ENCODE measurements at regions not wholly inside any gene's neighbourhood (a gene's known extent, or its start where the extent isn't known, plus 50 kb on each side); places are given as distances from the start of the nearest gene placed in this dataset.

DNA sequence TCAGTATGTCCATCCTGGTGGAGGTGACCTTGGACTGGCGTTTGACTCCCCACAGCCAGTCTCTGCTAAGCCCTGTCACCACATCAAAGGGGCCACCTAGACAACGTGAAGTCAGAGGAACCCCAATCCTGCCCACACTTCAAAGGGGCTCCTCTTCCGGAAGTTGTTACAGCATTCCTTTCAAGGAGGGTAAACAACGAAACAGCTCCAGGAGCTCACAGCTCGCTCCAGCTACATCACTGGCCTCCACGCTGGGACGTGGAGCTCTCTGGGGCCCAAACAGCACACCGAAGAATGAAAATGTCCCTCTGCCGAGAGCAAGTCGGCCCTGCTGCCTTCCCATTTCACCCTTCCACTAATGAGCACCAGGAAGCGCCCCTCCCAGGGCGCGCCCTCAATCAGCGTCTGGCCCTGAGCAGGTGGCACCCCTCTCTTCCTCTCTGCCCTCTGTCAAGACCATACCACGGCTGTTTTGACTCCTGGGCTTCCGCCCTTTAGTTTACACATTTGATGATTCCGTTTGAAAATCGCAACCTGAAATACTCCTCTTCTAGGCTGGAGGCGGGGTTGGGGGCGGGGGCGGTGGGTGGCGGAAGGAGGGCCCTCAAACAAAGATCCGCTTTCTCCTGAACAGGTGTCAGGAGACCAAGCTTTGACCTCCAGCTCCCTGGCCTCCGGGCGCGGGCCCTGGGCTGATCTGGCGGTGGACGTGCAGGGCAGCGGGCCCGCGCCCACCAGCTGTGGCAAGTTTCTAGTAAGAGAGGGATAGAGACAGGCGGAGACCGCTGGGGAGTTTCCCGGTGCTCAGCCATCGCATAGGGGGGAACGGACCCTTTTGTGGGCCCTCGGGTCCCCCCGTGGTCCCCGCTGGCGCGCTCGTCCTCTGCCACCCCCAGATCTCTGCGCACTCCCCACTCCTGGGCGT lies 53.1 kb upstream of the KDM7A start:
- 25 to 27% methylated on average over 39 to 44 of the region's 44 CpGs for WGBS, 2 donors
- H3K27ac ChIP-seq: peak overlapping the region in 1 of 4 donors; percentile 12
- ATAC-seq (peak in 3 of 4 donors; percentile 5 to 35 (median 21)), DNase-seq (peak in 1 of 6 donors; percentile 65), FAIRE-seq (no peak)
- TF ChIP-seq, protein P1, sequence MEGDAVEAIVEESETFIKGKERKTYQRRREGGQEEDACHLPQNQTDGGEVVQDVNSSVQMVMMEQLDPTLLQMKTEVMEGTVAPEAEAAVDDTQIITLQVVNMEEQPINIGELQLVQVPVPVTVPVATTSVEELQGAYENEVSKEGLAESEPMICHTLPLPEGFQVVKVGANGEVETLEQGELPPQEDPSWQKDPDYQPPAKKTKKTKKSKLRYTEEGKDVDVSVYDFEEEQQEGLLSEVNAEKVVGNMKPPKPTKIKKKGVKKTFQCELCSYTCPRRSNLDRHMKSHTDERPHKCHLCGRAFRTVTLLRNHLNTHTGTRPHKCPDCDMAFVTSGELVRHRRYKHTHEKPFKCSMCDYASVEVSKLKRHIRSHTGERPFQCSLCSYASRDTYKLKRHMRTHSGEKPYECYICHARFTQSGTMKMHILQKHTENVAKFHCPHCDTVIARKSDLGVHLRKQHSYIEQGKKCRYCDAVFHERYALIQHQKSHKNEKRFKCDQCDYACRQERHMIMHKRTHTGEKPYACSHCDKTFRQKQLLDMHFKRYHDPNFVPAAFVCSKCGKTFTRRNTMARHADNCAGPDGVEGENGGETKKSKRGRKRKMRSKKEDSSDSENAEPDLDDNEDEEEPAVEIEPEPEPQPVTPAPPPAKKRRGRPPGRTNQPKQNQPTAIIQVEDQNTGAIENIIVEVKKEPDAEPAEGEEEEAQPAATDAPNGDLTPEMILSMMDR (IDR thresholded peaks at IDR 0.05): no peak
- no peaks in the 10 kb centered on the region for H3K4me1 ChIP-seq
- no peaks in the 10 kb centered on the region for H3K9me3 ChIP-seq
- intact Hi-C loops (cut with DNase I): no loop called here
- peak overlapping the region; percentile 18 to 62 (median 32) for H3K4me3 ChIP-seq
- H3K36me3 ChIP-seq: no peaks in the 10 kb centered on the region
- no peaks in the 10 kb centered on the region for H3K27me3 ChIP-seq

DNA sequence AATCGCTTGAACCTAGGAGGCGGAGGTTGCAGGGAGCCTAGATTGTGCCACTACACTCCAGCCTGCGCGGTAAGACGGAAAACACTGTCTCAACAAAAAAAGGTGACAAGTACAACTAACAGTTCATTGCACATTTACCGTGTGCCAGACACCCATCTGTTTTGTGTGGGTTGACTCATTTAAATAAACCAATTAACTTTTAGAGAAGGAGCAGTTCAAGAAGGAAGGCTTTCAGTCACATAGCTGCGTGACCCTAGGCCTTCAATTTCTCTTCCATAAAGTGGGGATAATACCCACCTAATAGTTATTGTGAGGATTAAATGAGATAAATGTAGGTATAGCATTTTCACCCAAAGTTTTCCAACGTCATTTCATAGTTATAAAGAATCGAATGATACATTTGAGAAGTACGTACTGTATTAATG lies 52.3 kb upstream of the KDM7A start:
- intact Hi-C loops (cut with DNase I): no loop called here
- TF ChIP-seq, protein P1 (IDR thresholded peaks at IDR 0.05): no peak
- DNase-seq (no peak), ATAC-seq (no peak), FAIRE-seq (no peak)
- Histone ChIP-seq H3K36me3 (no peaks in the 10 kb centered on the region), H3K9me3 (no peaks in the 10 kb centered on the region), H3K27ac (no peak overlapping the region), H3K4me1 (no peaks in the 10 kb centered on the region), H3K4me3 (no peak overlapping the region), H3K27me3 (no peaks in the 10 kb centered on the region)
- 94 to 98% methylated on average over 10 of the region's 10 CpGs for WGBS, 2 donors

All from pancreas (tissue), 10 donors.